HL-60 (cell line): ENCODE measurements at regions not wholly inside any gene's neighbourhood (a gene's known extent, or its start where the extent isn't known, plus 50 kb on each side); places are given as distances from the start of the nearest gene placed in this dataset.

Source experiments
- DNase-seq, 2 experiments: peaks; one replicate each; pipeline ENCODE4 v3.0.0-alpha.2; 2010 to 2020; ENCODE audit warnings: low read depth in 1 of 2, low spot score in 1 of 2
- H3K27ac ChIP-seq: fragments of 250-450 bp; sonication (Bioruptor Pico); replicated peaks from 2 replicates; pipeline ENCODE4 v1.5.1; 2020; ENCODE audit warnings: mild to moderate bottlenecking, moderate library complexity
- H3K27me3 ChIP-seq: fragments of 250-450 bp; sonication (Bioruptor Pico); 2 replicates; pipeline ENCODE4 v1.5.1; 2021; ENCODE audit warnings: mild to moderate bottlenecking, moderate library complexity; ENCODE audit not compliant: insufficient read depth, poor library complexity, severe bottlenecking
- H3K4me3 ChIP-seq: replicated peaks from 2 replicates; pipeline ENCODE4 v1.5.1; 2011; ENCODE audit warnings: mild to moderate bottlenecking, control low read depth, low read length; ENCODE audit not compliant: insufficient read depth
- CTCF ChIP-seq: IDR thresholded peaks from one replicate; pipeline ENCODE4 v1.5.1; 2011; ENCODE audit warnings: low read length, control low read depth, inconsistent platforms; ENCODE audit not compliant: insufficient read depth
- GABPA ChIP-seq: IDR thresholded peaks from 2 replicates; pipeline ENCODE4 v1.6.1; 2012; ENCODE audit warnings: low read depth
- POLR2AphosphoS5 ChIP-seq: IDR thresholded peaks from 2 replicates; pipeline ENCODE4 v1.6.1; 2012; ENCODE audit warnings: low read depth
- REST ChIP-seq: IDR thresholded peaks from 2 replicates; pipeline ENCODE4 v1.6.1; 2012; ENCODE audit warnings: low read depth; ENCODE audit not compliant: insufficient replicate concordance
- SPI1 ChIP-seq: IDR thresholded peaks from 2 replicates; pipeline ENCODE4 v1.6.1; 2012; ENCODE audit warnings: low read depth, mild to moderate bottlenecking, borderline replicate concordance

GRCh38 chr2:217393585-217394032, 533.7 kb upstream of the TNP1 start:
- TF ChIP-seq CTCF: no peak
- no peak for TF ChIP-seq REST
- no peak for TF ChIP-seq SPI1
- no peak for TF ChIP-seq GABPA
- TF ChIP-seq POLR2AphosphoS5: no peak
- no peak overlapping the region for H3K27ac ChIP-seq
- no peak for DNase-seq
- no peaks in the 10 kb centered on the region for H3K27me3 ChIP-seq
- no peak overlapping the region for H3K4me3 ChIP-seq

- TF ChIP-seq GABPA (no peak), REST (no peak), POLR2AphosphoS5 (no peak), SPI1 (no peak), CTCF (no peak)
- DNase-seq: no peak
- H3K4me3 ChIP-seq: no peak overlapping the region
- H3K27ac ChIP-seq: no peak overlapping the region
- no peaks in the 10 kb centered on the region for H3K27me3 ChIP-seq
Observed at GRCh38 chr2:217392930-217393584, 533.2 kb upstream of the TNP1 start.

GRCh38 chr2:217387776-217388387, 528.0 kb upstream of the TNP1 start:
- DNase-seq: no peak
- peaks cover 8% of the 10 kb centered on the region for H3K27me3 ChIP-seq
- no peak for TF ChIP-seq REST
- no peak for TF ChIP-seq CTCF
- no peak for TF ChIP-seq POLR2AphosphoS5
- no peak for TF ChIP-seq GABPA
- no peak for TF ChIP-seq SPI1
- H3K4me3 ChIP-seq: no peak overlapping the region
- H3K27ac ChIP-seq: no peak overlapping the region
